ENCODE measurements at regions not wholly inside any gene's neighbourhood (a gene's known extent, or its start where the extent isn't known, plus 50 kb on each side); places are given as distances from the start of the nearest gene placed in this dataset.

- 89% methylated on average over 1 of the region's 1 CpG; no CpG with 5 or more reads in 1 of the 2 experiments for WGBS, 2 experiments (ENCODE audit: insufficient coverage in 1 of 2, insufficient read length in 1 of 2)
- Mint-ChIP-seq H3K27ac (no peak overlapping the region), H3K36me3 (ENCODE audit: low read depth) (no peaks in the 10 kb centered on the region), H3K4me1 (no peaks in the 10 kb centered on the region), H3K4me3 (no peak overlapping the region), H3K27me3 (ENCODE audit: insufficient read depth) (no peaks in the 10 kb centered on the region), H3K9me3 (no peaks in the 10 kb centered on the region)
- TF ChIP-seq CTCF (conservative IDR thresholded peaks at IDR 0.05) = no peak
- Histone ChIP-seq H3K9ac (ENCODE audit: extremely low read depth, low read length, poor library complexity, severe bottlenecking) (no peak overlapping the region), H3K9me3 (ENCODE audit: control insufficient read depth, low read length) (no peaks in the 10 kb centered on the region), H3K4me1 (ENCODE audit: control insufficient read depth, insufficient read depth, low read length) (no peaks in the 10 kb centered on the region), H3K27me3 (ENCODE audit: control insufficient read depth, insufficient read depth, low read length, poor library complexity, severe bottlenecking) (no peaks in the 10 kb centered on the region), H3K4me3 (ENCODE audit: low read length) (no peak overlapping the region), H3K27ac (ENCODE audit: low read depth, low read length) (no peak overlapping the region), H3K36me3 (ENCODE audit: control insufficient read depth, insufficient read depth, low read length) (no peaks in the 10 kb centered on the region)
- no peak for DNase-seq
These were observed 492.0 kb downstream of the FGF9 start for GRCh38 chr13:22162889-22163288.

GRCh38 chr13:22168437-22169190 is 497.7 kb downstream of the FGF9 start:
- Histone ChIP-seq H3K4me1 (ENCODE audit: control insufficient read depth, insufficient read depth, low read length) (peaks cover 12% of the 10 kb centered on the region), H3K9ac (ENCODE audit: extremely low read depth, low read length, poor library complexity, severe bottlenecking) (no peak overlapping the region), H3K27me3 (ENCODE audit: control insufficient read depth, insufficient read depth, low read length, poor library complexity, severe bottlenecking) (no peaks in the 10 kb centered on the region), H3K36me3 (ENCODE audit: control insufficient read depth, insufficient read depth, low read length) (no peaks in the 10 kb centered on the region), H3K4me3 (ENCODE audit: low read length) (no peak overlapping the region), H3K27ac (ENCODE audit: low read depth, low read length) (no peak overlapping the region), H3K9me3 (ENCODE audit: control insufficient read depth, low read length) (no peaks in the 10 kb centered on the region)
- no peaks in the 10 kb centered on the region for H3K36me3 Mint-ChIP-seq (ENCODE audit: low read depth)
- no peaks in the 10 kb centered on the region for H3K9me3 Mint-ChIP-seq
- peaks cover 41% of the 10 kb centered on the region for H3K4me1 Mint-ChIP-seq
- H3K4me3 Mint-ChIP-seq = no peak overlapping the region
- 89 to 90% methylated on average over 5 to 11 of the region's 11 CpGs for WGBS, 2 experiments (ENCODE audit: insufficient coverage in 1 of 2, insufficient read length in 1 of 2)
- no peak for TF ChIP-seq CTCF (conservative IDR thresholded peaks at IDR 0.05)
- peak overlapping the region; percentile 41 for H3K27ac Mint-ChIP-seq
- DNase-seq = no peak
- no peaks in the 10 kb centered on the region for H3K27me3 Mint-ChIP-seq (ENCODE audit: insufficient read depth)

GRCh38 chr13:22169473-22169872 is 498.6 kb downstream of the FGF9 start:
- H3K36me3 ChIP-seq (ENCODE audit: control insufficient read depth, insufficient read depth, low read length) = no peaks in the 10 kb centered on the region
- 94 to 100% methylated on average over 1 to 2 of the region's 2 CpGs for WGBS, 2 experiments (ENCODE audit: insufficient coverage in 1 of 2, insufficient read length in 1 of 2)
- no peak overlapping the region for H3K27ac Mint-ChIP-seq
- peaks cover 48% of the 10 kb centered on the region for H3K4me1 Mint-ChIP-seq
- no peaks in the 10 kb centered on the region for H3K36me3 Mint-ChIP-seq (ENCODE audit: low read depth)
- no peak overlapping the region for H3K9ac ChIP-seq (ENCODE audit: extremely low read depth, low read length, poor library complexity, severe bottlenecking)
- DNase-seq = peak; percentile 53
- no peak overlapping the region for H3K4me3 Mint-ChIP-seq
- H3K27ac ChIP-seq (ENCODE audit: low read depth, low read length) = no peak overlapping the region
- no peaks in the 10 kb centered on the region for H3K27me3 Mint-ChIP-seq (ENCODE audit: insufficient read depth)
- H3K27me3 ChIP-seq (ENCODE audit: control insufficient read depth, insufficient read depth, low read length, poor library complexity, severe bottlenecking) = no peaks in the 10 kb centered on the region
- peaks cover 15% of the 10 kb centered on the region for H3K4me1 ChIP-seq (ENCODE audit: control insufficient read depth, insufficient read depth, low read length)
- H3K4me3 ChIP-seq (ENCODE audit: low read length) = peak overlapping the region; percentile 1
- TF ChIP-seq CTCF (conservative IDR thresholded peaks at IDR 0.05) = no peak
- no peaks in the 10 kb centered on the region for H3K9me3 Mint-ChIP-seq
- H3K9me3 ChIP-seq (ENCODE audit: control insufficient read depth, low read length) = no peaks in the 10 kb centered on the region
